Neural cell (in vitro differentiated cells): ENCODE measurements at regions not wholly inside any gene's neighbourhood (a gene's known extent, or its start where the extent isn't known, plus 50 kb on each side); places are given as distances from the start of the nearest gene placed in this dataset.

Experiments used
- H2AFZ ChIP-seq: fragments of 200-600, 300-800 bp; sonication (generic), shearing (Covaris generic); 2 replicates; pipeline ENCODE4 v1.6.0; 2014; ENCODE audit warnings: low read depth, mild to moderate bottlenecking, antibody characterized with exemption, low read length, moderate library complexity
- H3F3A ChIP-seq: fragments of 200-600 bp; shearing (Covaris generic); 2 replicates; pipeline ENCODE4 v1.6.1; 2016; ENCODE audit warnings: mild to moderate bottlenecking, moderate library complexity, mixed read lengths, antibody characterized with exemption, low read length; ENCODE audit not compliant: insufficient read depth, poor library complexity, severe bottlenecking
- H3K27ac ChIP-seq: fragments of 200-600, 300-800 bp; sonication (generic), shearing (Covaris generic); 2 replicates; pipeline ENCODE4 v1.5.1; 2014; ENCODE audit warnings: mild to moderate bottlenecking, low read length, moderate library complexity
- H3K27me3 ChIP-seq: fragments of 300-800, 200-600 bp; sonication (generic), shearing (Covaris generic); 2 replicates; pipeline ENCODE4 v1.6.0; 2014; ENCODE audit warnings: mild to moderate bottlenecking, low read depth, low read length, moderate library complexity; ENCODE audit not compliant: insufficient read depth
- H3K36me3 ChIP-seq: fragments of 300-800, 200-600 bp; sonication (generic), shearing (Covaris generic); 2 replicates; pipeline ENCODE4 v1.5.1; 2014; ENCODE audit warnings: mild to moderate bottlenecking, antibody characterized with exemption, low read length, moderate library complexity; ENCODE audit not compliant: insufficient read depth
- H3K4me2 ChIP-seq: fragments of 300-800, 200-600 bp; sonication (generic), shearing (Covaris generic); 2 replicates; pipeline ENCODE4 v1.6.0; 2014; ENCODE audit warnings: mild to moderate bottlenecking, low read length
- H3K4me3 ChIP-seq: fragments of 300-800, 200-600 bp; sonication (generic), shearing (Covaris generic); 2 replicates; pipeline ENCODE4 v1.5.1; 2014; ENCODE audit warnings: mild to moderate bottlenecking, low read length, moderate library complexity
- H3K79me2 ChIP-seq: fragments of 200-600 bp; shearing (Covaris generic); replicated peaks from 2 replicates; pipeline ENCODE4 v1.6.0; 2014; ENCODE audit warnings: mild to moderate bottlenecking, low read length, moderate library complexity; ENCODE audit not compliant: insufficient read depth
- H3K9ac ChIP-seq: fragments of 300-800, 200-600 bp; sonication (generic), shearing (Covaris generic); 2 replicates; pipeline ENCODE4 v1.6.1; 2016; ENCODE audit warnings: mild to moderate bottlenecking, low read length, mixed read lengths
- H3K9me2 ChIP-seq: fragments of 200-600 bp; shearing (Covaris generic); 2 replicates; pipeline ENCODE4 v1.6.1; 2016; ENCODE audit warnings: mild to moderate bottlenecking, low read length, mixed read lengths; ENCODE audit not compliant: insufficient read depth
- H3K9me3 ChIP-seq: fragments of 200-600, 300-800 bp; sonication (generic), shearing (Covaris generic); 2 replicates; pipeline ENCODE4 v1.6.1; 2016; ENCODE audit warnings: mild to moderate bottlenecking, mixed run types, low read length, moderate library complexity, mixed read lengths
- H4K20me1 ChIP-seq: fragments of 200-600 bp; shearing (Covaris generic); 2 replicates; pipeline ENCODE4 v1.6.1; 2016; ENCODE audit warnings: mild to moderate bottlenecking, mixed run types; ENCODE audit not compliant: insufficient read depth
- EP300 ChIP-seq: fragments of 450-650 bp; conservative IDR thresholded peaks from 2 replicates; pipeline ENCODE4 v1.6.1; 2014; ENCODE audit warnings: antibody characterized with exemption, mild to moderate bottlenecking, moderate library complexity; ENCODE audit not compliant: poor library complexity, severe bottlenecking
- EZH2 ChIP-seq: fragments of 200-600, 300-800 bp; shearing (Covaris generic), sonication (generic); IDR thresholded peaks from 2 replicates; pipeline ENCODE4 v1.6.1; 2014; ENCODE audit warnings: antibody characterized with exemption, low read length, borderline replicate concordance, mild to moderate bottlenecking; ENCODE audit not compliant: insufficient read depth, poor library complexity, severe bottlenecking
- MXI1 ChIP-seq: fragments of 450-650 bp; conservative IDR thresholded peaks from 2 replicates; pipeline ENCODE4 v1.6.1; 2014; ENCODE audit warnings: antibody characterized with exemption, mild to moderate bottlenecking; ENCODE audit not compliant: poor library complexity, severe bottlenecking
- RAD21 ChIP-seq: fragments of 450-650 bp; conservative IDR thresholded peaks from 2 replicates; pipeline ENCODE4 v1.6.1; 2014; ENCODE audit warnings: antibody characterized with exemption, mild to moderate bottlenecking, moderate library complexity
- SMC3 ChIP-seq: fragments of 450-650 bp; conservative IDR thresholded peaks from 2 replicates; pipeline ENCODE4 v1.6.1; 2014; ENCODE audit warnings: antibody characterized with exemption, mild to moderate bottlenecking, moderate library complexity; ENCODE audit not compliant: poor library complexity
- TF ChIP-seq, protein P1 (sequence below): IDR thresholded peaks from 2 replicates; pipeline ENCODE4 v1.6.1; 2012; ENCODE audit warnings: borderline replicate concordance
- TF ChIP-seq, protein P2 (sequence below): fragments of 450-650 bp; IDR thresholded peaks from 2 replicates; pipeline ENCODE4 v1.5.1; 2014; ENCODE audit warnings: antibody characterized with exemption, mild to moderate bottlenecking, moderate library complexity; ENCODE audit not compliant: poor library complexity, severe bottlenecking

DNA sequence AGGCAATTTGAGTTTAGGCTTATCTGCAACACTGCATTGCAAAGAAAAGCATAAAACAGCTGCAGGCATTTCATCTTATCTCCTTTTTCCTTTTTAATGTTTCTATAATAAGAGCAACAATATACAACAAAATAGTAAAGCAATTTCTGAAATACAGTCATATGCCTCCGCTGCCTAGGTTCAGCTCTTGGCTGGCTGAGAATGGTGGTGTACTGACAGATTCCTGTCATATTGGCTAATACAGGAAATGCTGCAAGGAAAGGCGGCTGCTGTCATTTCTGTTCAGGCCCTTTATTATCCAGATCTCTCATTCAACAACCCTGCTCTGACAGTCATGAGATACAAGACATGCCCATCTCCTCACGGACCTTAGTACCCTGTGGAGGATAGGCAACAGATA, 677.0 kb downstream of the TAF11L14 start:
- Histone ChIP-seq H4K20me1 (no peaks in the 10 kb centered on the region), H3K4me3 (no peak overlapping the region), H3F3A (no peaks in the 10 kb centered on the region), H3K79me2 (no peaks in the 10 kb centered on the region), H3K27ac (no peak overlapping the region), H3K9me3 (no peaks in the 10 kb centered on the region), H3K9me2 (no peaks in the 10 kb centered on the region), H3K4me2 (no peak overlapping the region), H3K9ac (no peak overlapping the region), H2AFZ (no peak overlapping the region), H3K36me3 (no peaks in the 10 kb centered on the region), H3K27me3 (no peaks in the 10 kb centered on the region)
- TF ChIP-seq EP300: peak; percentile 34
- TF ChIP-seq RAD21: no peak

DNA sequence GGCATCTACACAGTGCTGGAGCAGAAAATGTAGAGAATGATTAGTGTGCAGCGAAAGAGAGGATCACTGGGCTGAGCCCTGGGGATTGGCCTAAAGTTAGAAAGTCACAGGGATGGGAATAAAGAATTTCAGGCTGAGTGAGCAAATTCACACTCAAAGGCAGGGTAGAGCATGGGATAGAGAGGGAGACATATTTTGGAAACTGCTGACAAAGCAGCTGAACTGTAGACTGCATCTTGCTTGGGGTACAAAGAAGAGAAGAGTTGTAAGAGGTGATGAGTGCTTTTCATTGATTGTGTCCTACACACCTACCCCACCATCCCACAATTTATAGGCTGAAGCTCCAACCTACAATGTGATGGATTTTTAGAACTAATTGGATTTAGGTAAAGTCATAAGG, 677.8 kb downstream of the TAF11L14 start:
- no peaks in the 10 kb centered on the region for H3F3A ChIP-seq
- TF ChIP-seq SMC3 (no peak), EP300 (no peak), EZH2 (no peak)
- TF ChIP-seq, protein P1, sequence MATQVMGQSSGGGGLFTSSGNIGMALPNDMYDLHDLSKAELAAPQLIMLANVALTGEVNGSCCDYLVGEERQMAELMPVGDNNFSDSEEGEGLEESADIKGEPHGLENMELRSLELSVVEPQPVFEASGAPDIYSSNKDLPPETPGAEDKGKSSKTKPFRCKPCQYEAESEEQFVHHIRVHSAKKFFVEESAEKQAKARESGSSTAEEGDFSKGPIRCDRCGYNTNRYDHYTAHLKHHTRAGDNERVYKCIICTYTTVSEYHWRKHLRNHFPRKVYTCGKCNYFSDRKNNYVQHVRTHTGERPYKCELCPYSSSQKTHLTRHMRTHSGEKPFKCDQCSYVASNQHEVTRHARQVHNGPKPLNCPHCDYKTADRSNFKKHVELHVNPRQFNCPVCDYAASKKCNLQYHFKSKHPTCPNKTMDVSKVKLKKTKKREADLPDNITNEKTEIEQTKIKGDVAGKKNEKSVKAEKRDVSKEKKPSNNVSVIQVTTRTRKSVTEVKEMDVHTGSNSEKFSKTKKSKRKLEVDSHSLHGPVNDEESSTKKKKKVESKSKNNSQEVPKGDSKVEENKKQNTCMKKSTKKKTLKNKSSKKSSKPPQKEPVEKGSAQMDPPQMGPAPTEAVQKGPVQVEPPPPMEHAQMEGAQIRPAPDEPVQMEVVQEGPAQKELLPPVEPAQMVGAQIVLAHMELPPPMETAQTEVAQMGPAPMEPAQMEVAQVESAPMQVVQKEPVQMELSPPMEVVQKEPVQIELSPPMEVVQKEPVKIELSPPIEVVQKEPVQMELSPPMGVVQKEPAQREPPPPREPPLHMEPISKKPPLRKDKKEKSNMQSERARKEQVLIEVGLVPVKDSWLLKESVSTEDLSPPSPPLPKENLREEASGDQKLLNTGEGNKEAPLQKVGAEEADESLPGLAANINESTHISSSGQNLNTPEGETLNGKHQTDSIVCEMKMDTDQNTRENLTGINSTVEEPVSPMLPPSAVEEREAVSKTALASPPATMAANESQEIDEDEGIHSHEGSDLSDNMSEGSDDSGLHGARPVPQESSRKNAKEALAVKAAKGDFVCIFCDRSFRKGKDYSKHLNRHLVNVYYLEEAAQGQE: no peak
- TF ChIP-seq, protein P2, sequence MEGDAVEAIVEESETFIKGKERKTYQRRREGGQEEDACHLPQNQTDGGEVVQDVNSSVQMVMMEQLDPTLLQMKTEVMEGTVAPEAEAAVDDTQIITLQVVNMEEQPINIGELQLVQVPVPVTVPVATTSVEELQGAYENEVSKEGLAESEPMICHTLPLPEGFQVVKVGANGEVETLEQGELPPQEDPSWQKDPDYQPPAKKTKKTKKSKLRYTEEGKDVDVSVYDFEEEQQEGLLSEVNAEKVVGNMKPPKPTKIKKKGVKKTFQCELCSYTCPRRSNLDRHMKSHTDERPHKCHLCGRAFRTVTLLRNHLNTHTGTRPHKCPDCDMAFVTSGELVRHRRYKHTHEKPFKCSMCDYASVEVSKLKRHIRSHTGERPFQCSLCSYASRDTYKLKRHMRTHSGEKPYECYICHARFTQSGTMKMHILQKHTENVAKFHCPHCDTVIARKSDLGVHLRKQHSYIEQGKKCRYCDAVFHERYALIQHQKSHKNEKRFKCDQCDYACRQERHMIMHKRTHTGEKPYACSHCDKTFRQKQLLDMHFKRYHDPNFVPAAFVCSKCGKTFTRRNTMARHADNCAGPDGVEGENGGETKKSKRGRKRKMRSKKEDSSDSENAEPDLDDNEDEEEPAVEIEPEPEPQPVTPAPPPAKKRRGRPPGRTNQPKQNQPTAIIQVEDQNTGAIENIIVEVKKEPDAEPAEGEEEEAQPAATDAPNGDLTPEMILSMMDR: no peak
- H4K20me1 ChIP-seq: no peaks in the 10 kb centered on the region
- H3K9me3 ChIP-seq: no peaks in the 10 kb centered on the region
- no peak overlapping the region for H2AFZ ChIP-seq
- H3K27me3 ChIP-seq: no peaks in the 10 kb centered on the region
- no peaks in the 10 kb centered on the region for H3K36me3 ChIP-seq
- no peaks in the 10 kb centered on the region for H3K9me2 ChIP-seq
- no peak overlapping the region for H3K4me2 ChIP-seq
- no peak overlapping the region for H3K9ac ChIP-seq
- H3K27ac ChIP-seq: no peak overlapping the region
- H3K4me3 ChIP-seq: no peak overlapping the region
- H3K79me2 ChIP-seq: no peaks in the 10 kb centered on the region

DNA sequence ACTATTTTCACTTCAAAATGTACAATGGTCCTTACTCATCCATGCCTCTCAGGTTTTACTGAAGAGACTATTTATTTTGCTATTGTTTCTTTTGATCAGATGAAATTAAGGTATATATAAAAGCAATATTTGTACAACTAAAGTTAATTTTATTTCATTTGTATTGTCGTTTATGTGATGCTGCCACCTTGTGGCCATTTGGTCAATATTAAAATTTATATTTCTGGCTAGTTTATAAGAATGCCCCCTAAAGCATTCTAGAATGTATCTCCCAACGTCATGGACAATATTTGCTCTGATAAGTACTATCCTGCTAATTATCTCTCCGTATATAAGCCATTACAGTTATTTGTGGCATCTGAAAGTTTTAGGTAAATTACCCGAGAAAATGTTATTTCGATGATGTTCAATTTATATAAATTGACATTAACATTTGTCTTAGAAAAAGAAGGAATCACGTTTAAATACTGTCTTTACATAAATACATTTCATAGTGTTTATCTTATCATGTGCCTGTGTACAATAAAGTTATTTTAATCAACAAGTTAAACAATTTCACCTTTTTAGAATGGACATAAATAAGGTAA, 680.0 kb downstream of the TAF11L14 start:
- H3K79me2 ChIP-seq: no peaks in the 10 kb centered on the region
- H3F3A ChIP-seq: no peaks in the 10 kb centered on the region
- no peaks in the 10 kb centered on the region for H3K9me2 ChIP-seq
- TF ChIP-seq EP300 (no peak), MXI1 (no peak), SMC3 (peak; percentile 78), RAD21 (peak; percentile 74)
- TF ChIP-seq, protein P2: peak; percentile 75
- H3K9me3 ChIP-seq: no peaks in the 10 kb centered on the region
- no peaks in the 10 kb centered on the region for H3K27me3 ChIP-seq
- no peak overlapping the region for H3K9ac ChIP-seq
- no peaks in the 10 kb centered on the region for H4K20me1 ChIP-seq
- no peak overlapping the region for H2AFZ ChIP-seq
- no peaks in the 10 kb centered on the region for H3K36me3 ChIP-seq
- H3K4me3 ChIP-seq: no peak overlapping the region
- no peak overlapping the region for H3K4me2 ChIP-seq
- no peak overlapping the region for H3K27ac ChIP-seq
